VCaP (cell line): ENCODE measurements at regions not wholly inside any gene's neighbourhood (a gene's known extent, or its start where the extent isn't known, plus 50 kb on each side); places are given as distances from the start of the nearest gene placed in this dataset.

ENCODE experiments used
- H3K27ac ChIP-seq: fragments of 450-650 bp; 2 replicates; pipeline ENCODE4 v1.5.1; 2017
- TF ChIP-seq, protein P1 (sequence below): fragments of 450-650 bp; conservative IDR thresholded peaks from 2 replicates; pipeline ENCODE4 v1.5.1; 2017; ENCODE audit warnings: mild to moderate bottlenecking, moderate library complexity

GRCh38 chr11:43074810-43075209 is 237.0 kb upstream of the API5 start:
- TF ChIP-seq, protein P1, sequence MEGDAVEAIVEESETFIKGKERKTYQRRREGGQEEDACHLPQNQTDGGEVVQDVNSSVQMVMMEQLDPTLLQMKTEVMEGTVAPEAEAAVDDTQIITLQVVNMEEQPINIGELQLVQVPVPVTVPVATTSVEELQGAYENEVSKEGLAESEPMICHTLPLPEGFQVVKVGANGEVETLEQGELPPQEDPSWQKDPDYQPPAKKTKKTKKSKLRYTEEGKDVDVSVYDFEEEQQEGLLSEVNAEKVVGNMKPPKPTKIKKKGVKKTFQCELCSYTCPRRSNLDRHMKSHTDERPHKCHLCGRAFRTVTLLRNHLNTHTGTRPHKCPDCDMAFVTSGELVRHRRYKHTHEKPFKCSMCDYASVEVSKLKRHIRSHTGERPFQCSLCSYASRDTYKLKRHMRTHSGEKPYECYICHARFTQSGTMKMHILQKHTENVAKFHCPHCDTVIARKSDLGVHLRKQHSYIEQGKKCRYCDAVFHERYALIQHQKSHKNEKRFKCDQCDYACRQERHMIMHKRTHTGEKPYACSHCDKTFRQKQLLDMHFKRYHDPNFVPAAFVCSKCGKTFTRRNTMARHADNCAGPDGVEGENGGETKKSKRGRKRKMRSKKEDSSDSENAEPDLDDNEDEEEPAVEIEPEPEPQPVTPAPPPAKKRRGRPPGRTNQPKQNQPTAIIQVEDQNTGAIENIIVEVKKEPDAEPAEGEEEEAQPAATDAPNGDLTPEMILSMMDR = no peak
- H3K27ac ChIP-seq = no peak overlapping the region

- TF ChIP-seq, protein P1 = no peak
- H3K27ac ChIP-seq = no peak overlapping the region
Observed at GRCh38 chr11:43101113-43101512, 210.7 kb upstream of the API5 start.

DNA sequence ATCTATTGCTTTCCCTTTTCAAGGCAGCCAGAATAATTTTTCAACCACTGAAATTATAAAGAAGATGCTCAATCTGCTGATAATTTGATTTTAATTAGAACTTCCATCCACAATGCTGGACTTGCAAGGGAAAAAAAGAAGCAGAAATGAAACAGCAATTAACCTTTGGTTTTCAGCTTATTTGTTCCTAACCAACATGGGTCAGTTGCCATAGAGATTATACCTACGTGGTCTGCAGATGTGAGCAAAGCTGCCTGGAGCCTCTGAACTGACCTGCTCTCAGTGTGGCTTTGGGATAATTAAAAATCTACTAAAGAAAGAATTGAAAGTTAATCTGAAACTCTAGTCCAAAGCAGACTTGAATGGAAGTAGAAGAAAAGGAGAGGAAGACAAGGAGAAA is 195.7 kb upstream of the API5 start:
- TF ChIP-seq, protein P1 = no peak
- H3K27ac ChIP-seq = no peak overlapping the region

DNA sequence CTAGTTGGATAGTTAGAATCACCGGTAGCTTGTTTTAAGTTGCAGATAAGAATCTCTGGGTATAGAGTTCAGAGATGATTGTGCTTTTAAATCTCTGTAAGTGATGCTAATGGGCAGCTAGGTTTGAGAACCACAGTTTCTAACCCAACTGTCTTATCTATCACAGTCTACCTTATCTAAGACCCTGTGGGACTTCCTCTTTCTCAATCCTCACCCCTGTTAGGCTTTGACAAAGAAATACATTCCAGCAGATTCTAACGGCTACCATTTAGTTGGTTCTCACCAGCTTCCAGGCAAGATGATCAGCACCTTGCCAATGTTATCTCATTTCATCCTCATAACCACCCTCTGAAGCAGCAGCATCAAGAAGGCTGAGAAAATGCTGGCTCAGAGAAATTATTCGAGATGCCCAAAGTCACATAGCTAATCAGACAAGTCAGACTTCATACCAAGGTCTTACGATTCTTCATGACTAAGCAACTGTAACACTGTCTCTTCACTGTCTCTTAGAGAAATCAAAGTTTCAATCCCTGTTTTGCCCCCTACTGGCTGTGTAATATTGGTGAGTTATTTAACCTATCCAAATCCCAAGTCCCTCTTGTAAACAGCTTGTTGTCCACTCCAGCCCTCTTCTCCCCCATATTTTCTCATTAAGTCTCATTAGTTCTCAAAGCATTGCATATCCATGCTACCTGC is 192.4 kb upstream of the API5 start:
- TF ChIP-seq, protein P1 = 0 out of 2 replicates have a peak, but pooled peaks have one; percentile 22
- no peak overlapping the region for H3K27ac ChIP-seq

DNA sequence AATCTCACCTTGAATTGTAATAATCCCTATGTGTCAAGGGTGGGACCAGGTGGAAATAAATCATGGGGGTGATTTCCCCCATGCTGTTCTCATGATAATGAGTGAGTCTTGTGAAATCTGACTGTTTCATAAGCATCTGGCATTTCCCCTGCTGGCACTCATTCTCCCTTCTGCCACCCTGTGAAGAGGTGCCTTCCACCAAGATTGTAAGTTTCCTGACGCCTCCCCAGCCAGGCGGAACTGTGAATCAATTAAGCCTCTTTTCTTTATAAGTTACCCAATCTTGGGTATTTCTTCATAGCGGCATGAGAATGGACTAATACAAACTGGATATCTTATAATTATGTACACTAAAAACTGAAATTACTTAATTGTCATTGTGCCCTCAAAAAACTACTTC is 189.2 kb upstream of the API5 start:
- TF ChIP-seq, protein P1 = no peak
- no peak overlapping the region for H3K27ac ChIP-seq

- no peak overlapping the region for H3K27ac ChIP-seq
- TF ChIP-seq, protein P1 = no peak
Observed at GRCh38 chr11:43123443-43123842, 188.4 kb upstream of the API5 start.

GRCh38 chr11:43124272-43124935 is 187.4 kb upstream of the API5 start:
- TF ChIP-seq, protein P1 = no peak
- no peak overlapping the region for H3K27ac ChIP-seq
